Activated CD8-positive, alpha-beta memory T cell treated with anti-CD3 and anti-CD28 coated beads, Interleukin-2, amount 50 U/mL, for 48 hours (primary cell): ENCODE measurements at regions not wholly inside any gene's neighbourhood (a gene's known extent, or its start where the extent isn't known, plus 50 kb on each side); places are given as distances from the start of the nearest gene placed in this dataset.

Experiments used
- DNase-seq: peaks from one replicate; pipeline ENCODE4 v3.0.0-alpha.2; 2020

- DNase-seq = no peak
Observed at GRCh38 chr3:187936676-187937075, 191.4 kb upstream of the BCL6 start.

- DNase-seq = no peak
Observed at GRCh38 chr3:187939891-187940290, 194.6 kb upstream of the BCL6 start.

GRCh38 chr3:187941135-187941847, 196.0 kb upstream of the BCL6 start:
- DNase-seq = no peak

- no peak for DNase-seq
Observed at GRCh38 chr3:187941848-187942194, 196.6 kb upstream of the BCL6 start.

GRCh38 chr3:187942658-187943241, 197.5 kb upstream of the BCL6 start:
- DNase-seq = no peak

- no peak for DNase-seq
Observed at GRCh38 chr3:187943677-187944389, 198.6 kb upstream of the BCL6 start.

- DNase-seq = no peak
Observed at GRCh38 chr3:187944390-187945179, 199.3 kb upstream of the BCL6 start.

- no peak for DNase-seq
Observed at GRCh38 chr3:187945374-187945773, 200.1 kb upstream of the BCL6 start.

- DNase-seq = no peak
Observed at GRCh38 chr3:187946163-187946691, 201.0 kb upstream of the BCL6 start.

GRCh38 chr3:187946981-187947380, 201.7 kb upstream of the BCL6 start:
- DNase-seq = no peak

- no peak for DNase-seq
Observed at GRCh38 chr3:187947927-187948682, 202.8 kb upstream of the BCL6 start.

GRCh38 chr3:187949093-187949820, 204.0 kb upstream of the BCL6 start:
- DNase-seq = no peak

- DNase-seq = no peak
Observed at GRCh38 chr3:187950671-187951070, 203.3 kb upstream of the LPP start.

- no peak for DNase-seq
Observed at GRCh38 chr3:187951452-187952190, 202.3 kb upstream of the LPP start.

GRCh38 chr3:187952849-187953248, 201.1 kb upstream of the LPP start:
- DNase-seq = no peak

- no peak for DNase-seq
Observed at GRCh38 chr3:187954516-187954872, 199.5 kb upstream of the LPP start.

- DNase-seq = no peak
Observed at GRCh38 chr3:187954873-187955586, 198.9 kb upstream of the LPP start.

- DNase-seq = no peak
Observed at GRCh38 chr3:187955587-187955952, 198.4 kb upstream of the LPP start.

- no peak for DNase-seq
Observed at GRCh38 chr3:187957165-187957581, 196.8 kb upstream of the LPP start.

GRCh38 chr3:187957582-187957981, 196.4 kb upstream of the LPP start:
- no peak for DNase-seq
